B cell (primary cell): ENCODE measurements at regions not wholly inside any gene's neighbourhood (a gene's known extent, or its start where the extent isn't known, plus 50 kb on each side); places are given as distances from the start of the nearest gene placed in this dataset.

Source experiments
- ATAC-seq: fragments of 200-7000 bp; cut with Tn5 transposase; one replicate; pipeline ENCODE4 v1.10.0; 2021; ENCODE audit warnings: low read depth, mild to moderate bottlenecking, moderate number of reproducible peaks, moderate library complexity
- CTCF ChIA-PET: fragments of 350-600 bp; sonication (Branson Sonifier 250); formaldehyde crosslinking; loops from one replicate; lab custom pipeline; 2021; ENCODE audit warnings: antibody characterized with exemption, inconsistent platforms; lab: Charles Lee
- POLR2A ChIA-PET: fragments of 350-600 bp; sonication (Branson Sonifier 250); formaldehyde crosslinking; loops from one replicate; lab custom pipeline; 2021; ENCODE audit warnings: antibody characterized with exemption; lab: Charles Lee
- DNase-seq: peaks from one replicate; pipeline ENCODE4 v3.0.0; 2013
- H2AFZ ChIP-seq: 2 replicates; pipeline ENCODE4 v1.6.1; 2012; ENCODE audit warnings: mild to moderate bottlenecking, low read depth, low read length; ENCODE audit not compliant: insufficient read depth, poor library complexity, severe bottlenecking
- H3K27ac ChIP-seq, 2 donors: 1 replicate in 1 of 2; 2 replicates in 1 of 2; pipeline ENCODE4 v1.5.1; 2012 to 2013; ENCODE audit warnings: low read length in 2 of 2, mild to moderate bottlenecking in 2 of 2, moderate library complexity in 1 of 2
- H3K27me3 ChIP-seq, 4 experiments: fragments of 200-600 bp in 1 of 4; sonication (generic) in 1 of 4; replicated peaks in 1 of 4; 1 replicate in 2 of 4; 2 replicates in 2 of 4; pipeline versions ENCODE4 v1.6.1 to v1.7.0; 2013 to 2016; ENCODE audit warnings: low read length in 3 of 4, mild to moderate bottlenecking in 2 of 4, mixed read lengths in 1 of 4, moderate library complexity in 1 of 4; ENCODE audit not compliant: insufficient read depth in 4 of 4, control insufficient read depth in 3 of 4; ENCODE audit errors: control extremely low read depth in 1 of 4
- H3K36me3 ChIP-seq, 2 experiments: replicated peaks in 1 of 2; 1 replicate in 1 of 2; 2 replicates in 1 of 2; pipeline versions ENCODE4 v1.6.1 to v1.7.1; 2013; ENCODE audit warnings: low read length in 1 of 2; ENCODE audit not compliant: insufficient read depth in 2 of 2, control insufficient read depth in 1 of 2; ENCODE audit errors: control extremely low read depth in 1 of 2, extremely low read depth in 1 of 2
- H3K4me1 ChIP-seq, 2 donors: fragments of 200-600 bp in 1 of 2; sonication (generic) in 1 of 2; 1 replicate in 1 of 2; 2 replicates in 1 of 2; pipeline versions ENCODE4 v1.5.1 to v1.6.1; 2013 to 2017; ENCODE audit warnings: low read length in 2 of 2; ENCODE audit not compliant: control insufficient read depth in 2 of 2, insufficient read depth in 2 of 2
- H3K4me2 ChIP-seq: replicated peaks from 2 replicates; pipeline ENCODE3; 2012; ENCODE audit warnings: mild to moderate bottlenecking, low read depth, low read length; ENCODE audit not compliant: poor library complexity, severe bottlenecking
- H3K4me3 ChIP-seq, 5 experiments: fragments of 200-600 bp in 1 of 5; sonication (generic) in 1 of 5; 1 replicate in 3 of 5; 2 replicates in 2 of 5; pipeline versions ENCODE4 v1.5.1 to v1.7.0; 2011 to 2016; ENCODE audit warnings: low read length in 4 of 5, mild to moderate bottlenecking in 4 of 5, low read depth in 2 of 5, control low read depth in 1 of 5, moderate library complexity in 1 of 5; ENCODE audit not compliant: insufficient read depth in 1 of 5; ENCODE audit errors: control extremely low read depth in 1 of 5, extremely low read depth in 1 of 5
- H3K79me2 ChIP-seq: fragments of 200-600 bp; sonication (generic); one replicate; pipeline ENCODE4 v1.6.0; 2016; ENCODE audit warnings: low read length; ENCODE audit not compliant: control insufficient read depth, insufficient read depth
- H3K9ac ChIP-seq: fragments of 200-600 bp; sonication (generic); 2 replicates; pipeline ENCODE4 v1.6.1; 2017; ENCODE audit warnings: mild to moderate bottlenecking, low read length, moderate library complexity
- H3K9me3 ChIP-seq, 3 donors: one replicate each; pipeline versions ENCODE4 v1.6.1 to v1.7.1; 2013; ENCODE audit warnings: low read length in 2 of 3; ENCODE audit not compliant: control insufficient read depth in 2 of 3, insufficient read depth in 1 of 3; ENCODE audit errors: control extremely low read depth in 1 of 3
- H4K20me1 ChIP-seq: 2 replicates; pipeline ENCODE4 v1.6.0; 2012; ENCODE audit warnings: mild to moderate bottlenecking, low read length; ENCODE audit not compliant: insufficient read depth, control insufficient read depth, poor library complexity, severe bottlenecking
- H3K27ac Mint-ChIP-seq: one replicate; pipeline ENCODE4 v1.8.0; 2021; ENCODE audit warnings: mixed read lengths
- H3K27me3 Mint-ChIP-seq: one replicate; pipeline ENCODE4 v1.8.0; 2021; ENCODE audit warnings: mixed read lengths
- H3K4me1 Mint-ChIP-seq: one replicate; pipeline ENCODE4 v1.8.0; 2021; ENCODE audit warnings: mixed read lengths
- H3K4me3 Mint-ChIP-seq: one replicate; pipeline ENCODE4 v1.8.0; 2021; ENCODE audit warnings: mixed read lengths
- H3K9me3 Mint-ChIP-seq: one replicate; pipeline ENCODE4 v1.8.0; 2022; ENCODE audit warnings: mixed read lengths; ENCODE audit not compliant: insufficient read depth
- EZH2 ChIP-seq: IDR thresholded peaks from 2 replicates; pipeline ENCODE4 v1.6.1; 2012; ENCODE audit warnings: borderline replicate concordance, low read depth, mild to moderate bottlenecking, moderate library complexity, low read length; ENCODE audit not compliant: insufficient read depth, poor library complexity, severe bottlenecking
- WGBS: methylation state at CpG from one replicate; pipeline ENCODE4 v1.1.5; 2013; ENCODE audit warnings: missing lambda C conversion rate; ENCODE audit not compliant: insufficient coverage; 5-methylcytosine and 5-hydroxymethylcytosine counted together
- intact Hi-C: fragments of 100-400 bp; cut with micrococcal nuclease; formaldehyde crosslinking; loops from one replicate; pipeline ENCODE4 v1.10.0; 2022
- TF ChIP-seq, protein P1 (sequence below): fragments of 200-600 bp; IDR thresholded peaks from one replicate; pipeline ENCODE4 v1.8.0; 2022; ENCODE audit warnings: antibody characterized with exemption, mild to moderate bottlenecking

DNA sequence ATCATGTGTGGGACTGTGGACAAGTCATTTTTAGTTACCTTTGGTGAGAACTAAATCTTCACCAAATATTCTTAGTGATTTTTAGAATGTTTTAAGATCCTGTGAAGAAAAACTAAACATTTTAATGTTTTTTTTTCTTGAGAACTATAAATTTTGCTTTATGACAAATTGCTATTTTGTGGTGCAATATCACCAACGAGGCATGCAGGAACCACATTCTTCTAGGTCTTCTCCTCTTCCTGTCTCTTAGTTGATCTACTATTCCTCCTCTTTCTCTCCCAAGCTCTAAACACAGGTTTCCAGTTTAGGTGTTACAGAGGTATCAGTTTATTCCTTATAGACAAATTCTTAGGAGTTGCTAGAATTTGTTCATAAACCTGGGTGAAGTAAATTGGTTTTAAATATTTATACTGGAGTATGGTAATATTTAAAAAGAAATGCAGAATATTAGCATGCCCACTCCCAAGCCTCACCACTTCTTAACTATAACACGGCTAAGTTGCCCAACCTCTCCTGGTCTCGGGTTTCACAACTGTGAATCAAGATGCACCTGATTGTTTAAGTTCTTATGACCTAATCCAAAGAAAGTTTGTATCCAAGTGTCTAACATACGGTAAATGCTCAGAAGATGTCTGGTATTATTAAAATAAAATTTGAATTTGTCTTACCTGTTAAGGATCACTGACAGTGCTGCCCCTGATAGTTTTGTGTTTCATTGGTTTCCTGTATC, 56.5 kb upstream of the CLNK start:
- peaks cover 13% of the 10 kb centered on the region for H3K4me1 Mint-ChIP-seq
- Histone ChIP-seq H3K4me3 (no peak overlapping the region), H3K79me2 (no peaks in the 10 kb centered on the region), H3K4me1 (peaks cover 27 to 36% of the 10 kb centered on the region in 2 donors), H2AFZ (no peak overlapping the region), H3K9ac (no peak overlapping the region), H3K36me3 (no peaks in the 10 kb centered on the region), H3K27me3 (no peaks in the 10 kb centered on the region), H3K4me2 (peak overlapping the region; percentile 63), H3K9me3 (no peaks in the 10 kb centered on the region), H4K20me1 (no peaks in the 10 kb centered on the region), H3K27ac (no peak overlapping the region)
- TF ChIP-seq EZH2: no peak
- TF ChIP-seq, protein P1, sequence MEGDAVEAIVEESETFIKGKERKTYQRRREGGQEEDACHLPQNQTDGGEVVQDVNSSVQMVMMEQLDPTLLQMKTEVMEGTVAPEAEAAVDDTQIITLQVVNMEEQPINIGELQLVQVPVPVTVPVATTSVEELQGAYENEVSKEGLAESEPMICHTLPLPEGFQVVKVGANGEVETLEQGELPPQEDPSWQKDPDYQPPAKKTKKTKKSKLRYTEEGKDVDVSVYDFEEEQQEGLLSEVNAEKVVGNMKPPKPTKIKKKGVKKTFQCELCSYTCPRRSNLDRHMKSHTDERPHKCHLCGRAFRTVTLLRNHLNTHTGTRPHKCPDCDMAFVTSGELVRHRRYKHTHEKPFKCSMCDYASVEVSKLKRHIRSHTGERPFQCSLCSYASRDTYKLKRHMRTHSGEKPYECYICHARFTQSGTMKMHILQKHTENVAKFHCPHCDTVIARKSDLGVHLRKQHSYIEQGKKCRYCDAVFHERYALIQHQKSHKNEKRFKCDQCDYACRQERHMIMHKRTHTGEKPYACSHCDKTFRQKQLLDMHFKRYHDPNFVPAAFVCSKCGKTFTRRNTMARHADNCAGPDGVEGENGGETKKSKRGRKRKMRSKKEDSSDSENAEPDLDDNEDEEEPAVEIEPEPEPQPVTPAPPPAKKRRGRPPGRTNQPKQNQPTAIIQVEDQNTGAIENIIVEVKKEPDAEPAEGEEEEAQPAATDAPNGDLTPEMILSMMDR: no peak
- no peak for ATAC-seq
- H3K9me3 Mint-ChIP-seq: no peaks in the 10 kb centered on the region
- no peaks in the 10 kb centered on the region for H3K27me3 Mint-ChIP-seq
- no peak overlapping the region for H3K27ac Mint-ChIP-seq
- intact Hi-C loops: loop anchor here (10.0 kb wide), 1 partner anchor 684 kb away; the partner anchor contains the start of gene HS3ST1
- WGBS: 100% methylated on average over 2 of the region's 4 CpGs
- ChIA-PET CTCF (interaction anchor here (0.9 to 1.4 kb wide), 2 partner anchors 683 to 685 kb away, joined by 3 to 4 read pairs; no protein-coding TSS in a partner anchor), POLR2A (no interaction called here)
- no peak overlapping the region for H3K4me3 Mint-ChIP-seq
- no peak for DNase-seq

DNA sequence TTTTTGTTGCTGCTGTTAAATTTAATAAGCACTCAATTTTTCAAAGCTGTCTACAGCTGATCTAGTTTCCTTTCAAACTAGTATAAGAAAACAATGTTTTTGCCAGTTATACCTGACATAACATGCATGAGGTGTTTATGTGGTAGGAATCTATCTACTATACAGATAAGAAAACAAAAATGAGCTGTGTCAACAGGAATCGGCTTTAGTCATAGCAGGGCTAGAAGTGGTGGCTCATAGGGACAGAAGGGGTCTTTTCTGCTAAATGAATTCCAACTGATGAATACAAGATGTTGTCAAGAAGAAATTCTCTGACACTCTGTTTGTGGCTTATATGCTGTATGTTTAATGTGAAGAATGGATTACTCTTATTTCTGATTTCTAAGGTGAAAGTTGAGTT, 55.7 kb upstream of the CLNK start:
- WGBS: no CpG with 5 or more reads among the region's 1 CpG
- Histone ChIP-seq H3K4me3 (no peak overlapping the region), H4K20me1 (no peaks in the 10 kb centered on the region), H3K4me2 (no peak overlapping the region), H3K9ac (no peak overlapping the region), H3K4me1 (peaks cover 27 to 36% of the 10 kb centered on the region in 2 donors), H3K27ac (no peak overlapping the region), H3K36me3 (no peaks in the 10 kb centered on the region), H3K9me3 (no peaks in the 10 kb centered on the region), H3K79me2 (no peaks in the 10 kb centered on the region), H2AFZ (no peak overlapping the region), H3K27me3 (no peaks in the 10 kb centered on the region)
- TF ChIP-seq EZH2: no peak
- TF ChIP-seq, protein P1: no peak
- H3K27ac Mint-ChIP-seq: no peak overlapping the region
- DNase-seq: no peak
- ChIA-PET POLR2A (interaction anchor here (0.6 kb wide), 1 partner anchor 140 kb away, joined by 10 read pairs; no protein-coding TSS in a partner anchor), CTCF (no interaction called here)
- no peaks in the 10 kb centered on the region for H3K27me3 Mint-ChIP-seq
- intact Hi-C loops: loop anchor here (10.0 kb wide), 1 partner anchor 685 kb away; the partner anchor contains the start of gene HS3ST1
- H3K4me3 Mint-ChIP-seq: no peak overlapping the region
- H3K4me1 Mint-ChIP-seq: peaks cover 13% of the 10 kb centered on the region
- no peak for ATAC-seq
- H3K9me3 Mint-ChIP-seq: no peaks in the 10 kb centered on the region
